ENCODE measurements at regions not wholly inside any gene's neighbourhood (a gene's known extent, or its start where the extent isn't known, plus 50 kb on each side); places are given as distances from the start of the nearest gene placed in this dataset.

DNA sequence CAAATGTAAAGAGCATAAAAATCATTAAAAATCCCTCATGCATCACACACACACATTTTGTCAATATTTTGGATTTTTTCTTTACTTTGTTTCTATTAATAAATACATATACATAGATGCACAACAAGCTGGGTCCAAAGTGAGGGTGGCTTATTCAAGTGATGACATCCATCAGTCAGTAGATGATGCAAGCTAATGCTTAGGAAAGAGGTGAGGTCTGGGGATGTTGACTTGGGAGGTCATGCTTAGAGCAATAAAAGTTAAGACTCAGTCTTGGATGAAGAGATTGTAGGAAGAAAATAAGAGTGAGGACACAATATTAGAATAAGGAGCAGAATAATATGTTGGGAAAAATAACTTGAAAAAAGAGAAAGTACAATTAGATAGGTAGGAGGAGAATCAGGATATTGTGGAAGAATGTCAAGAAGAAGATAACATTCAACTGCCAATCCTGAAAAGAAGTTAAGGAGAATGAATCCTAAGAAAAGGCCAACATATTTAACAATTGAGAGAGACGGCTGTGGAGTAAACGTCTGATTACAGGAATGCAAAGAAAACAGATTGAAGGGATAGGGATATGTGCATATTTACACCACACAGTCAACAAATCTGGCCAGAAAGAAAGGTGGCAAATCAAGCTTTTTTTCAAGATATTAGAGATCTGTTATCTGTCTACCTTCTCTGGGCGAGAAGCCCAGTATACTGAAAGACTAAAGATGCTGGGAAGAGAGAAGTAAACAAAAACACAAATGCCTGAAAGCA lies 111.0 kb upstream of the TJP1 start:
- H3K4me2 ChIP-seq (ENCODE audit: low read length), result peak overlapping the region; percentile 3
- no peaks in the 10 kb centered on the region for H3K36me3 ChIP-seq (ENCODE audit: insufficient read depth, low read length)
- peaks cover 39% of the 10 kb centered on the region for H3K4me1 ChIP-seq (ENCODE audit: control insufficient read depth, insufficient read depth, low read length)
- peak overlapping the region; percentile 2 for H3K4me3 ChIP-seq (ENCODE audit: low read length)
- no peak overlapping the region for H3K9ac ChIP-seq (ENCODE audit: low read depth, low read length)
- H3K9me3 ChIP-seq (replicated peaks; ENCODE audit: low read length), result no peaks in the 10 kb centered on the region
- no peaks in the 10 kb centered on the region for H3K27me3 ChIP-seq (ENCODE audit: control insufficient read depth, insufficient read depth, low read length)

DNA sequence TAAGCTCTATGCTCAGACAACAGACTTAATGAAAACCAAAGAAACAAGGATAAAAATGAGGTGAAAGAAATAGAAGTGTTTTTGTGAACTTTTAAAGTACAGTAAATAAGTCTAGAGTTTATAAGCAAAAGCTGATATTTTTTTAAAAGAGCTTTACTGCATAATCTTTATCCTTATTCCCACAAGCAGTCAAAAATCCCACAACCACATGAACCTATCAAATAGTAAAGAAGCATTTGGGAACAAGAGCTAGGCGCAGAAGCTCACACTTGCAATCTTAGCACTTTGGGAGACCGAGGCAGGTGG lies 103.8 kb upstream of the TJP1 start:
- no peaks in the 10 kb centered on the region for H3K9me3 ChIP-seq (replicated peaks; ENCODE audit: low read length)
- no peak overlapping the region for H3K9ac ChIP-seq (ENCODE audit: low read depth, low read length)
- H3K4me2 ChIP-seq (ENCODE audit: low read length), result no peak overlapping the region
- H3K27me3 ChIP-seq (ENCODE audit: control insufficient read depth, insufficient read depth, low read length), result no peaks in the 10 kb centered on the region
- peaks cover 15% of the 10 kb centered on the region for H3K4me1 ChIP-seq (ENCODE audit: control insufficient read depth, insufficient read depth, low read length)
- no peaks in the 10 kb centered on the region for H3K36me3 ChIP-seq (ENCODE audit: insufficient read depth, low read length)
- H3K4me3 ChIP-seq (ENCODE audit: low read length), result no peak overlapping the region

DNA sequence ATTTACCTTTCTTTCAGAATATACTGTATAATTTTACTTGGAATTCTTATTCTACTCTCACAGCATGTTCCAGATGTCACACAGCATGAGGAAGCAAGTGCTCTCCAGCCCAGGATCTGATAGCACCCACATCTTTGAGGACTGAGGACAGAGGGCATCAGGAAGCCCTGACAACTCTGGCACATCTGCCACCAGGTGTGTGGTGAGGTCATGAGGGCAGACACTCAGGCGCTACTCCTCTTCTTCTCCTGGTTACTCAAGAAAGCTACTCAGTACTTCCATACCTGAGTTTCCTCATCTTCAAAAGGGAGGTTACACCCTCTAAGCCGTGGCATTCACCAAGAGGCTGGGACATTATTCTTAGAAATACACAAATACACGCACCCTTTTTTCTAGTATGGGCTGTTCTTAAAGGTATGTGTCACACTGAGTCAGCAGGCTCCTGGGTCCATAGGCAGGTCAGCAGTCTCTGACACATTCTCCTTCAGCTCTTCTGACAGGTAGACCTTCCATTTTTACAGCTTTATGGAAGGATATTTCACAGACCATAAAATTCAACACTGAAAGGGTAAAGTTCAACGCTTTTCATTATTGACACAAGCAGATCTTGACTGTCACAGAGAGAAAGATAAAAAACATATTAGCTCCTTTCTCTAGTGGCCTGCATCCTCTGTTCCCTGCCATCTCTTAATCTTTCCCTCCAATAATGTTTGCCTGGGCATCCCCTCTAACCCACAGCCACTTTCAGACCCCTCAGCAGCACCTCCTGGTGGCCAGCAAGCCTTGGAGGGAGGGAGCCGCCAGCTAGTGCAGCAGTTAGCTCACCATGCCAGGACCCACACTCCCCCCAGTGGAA lies 103.2 kb upstream of the TJP1 start:
- H3K4me3 ChIP-seq (ENCODE audit: low read length), result no peak overlapping the region
- no peak overlapping the region for H3K9ac ChIP-seq (ENCODE audit: low read depth, low read length)
- H3K4me2 ChIP-seq (ENCODE audit: low read length), result no peak overlapping the region
- no peaks in the 10 kb centered on the region for H3K27me3 ChIP-seq (ENCODE audit: control insufficient read depth, insufficient read depth, low read length)
- no peaks in the 10 kb centered on the region for H3K36me3 ChIP-seq (ENCODE audit: insufficient read depth, low read length)
- H3K9me3 ChIP-seq (replicated peaks; ENCODE audit: low read length), result no peaks in the 10 kb centered on the region
- H3K4me1 ChIP-seq (ENCODE audit: control insufficient read depth, insufficient read depth, low read length), result peaks cover 15% of the 10 kb centered on the region

DNA sequence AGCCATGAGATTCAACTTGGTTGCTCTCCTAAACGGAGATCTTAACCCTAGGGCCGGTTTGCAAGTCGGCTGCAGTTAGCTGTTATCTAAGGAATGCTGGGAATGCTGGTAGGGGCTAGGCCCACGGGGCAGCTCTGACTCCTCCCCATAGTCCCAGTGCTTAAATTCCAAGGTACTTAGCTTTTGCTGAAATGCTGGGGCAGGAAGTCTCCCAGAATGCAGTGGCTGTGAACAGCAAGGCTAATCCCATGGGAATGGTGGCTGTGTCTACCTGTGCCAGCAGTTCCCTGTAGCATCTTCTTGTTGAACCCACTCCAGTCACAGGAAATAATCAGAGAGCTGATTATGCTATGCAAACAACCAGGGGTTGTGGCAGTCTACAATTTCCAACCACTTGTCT lies 102.5 kb upstream of the TJP1 start:
- peaks cover 15% of the 10 kb centered on the region for H3K4me1 ChIP-seq (ENCODE audit: control insufficient read depth, insufficient read depth, low read length)
- no peaks in the 10 kb centered on the region for H3K27me3 ChIP-seq (ENCODE audit: control insufficient read depth, insufficient read depth, low read length)
- no peaks in the 10 kb centered on the region for H3K36me3 ChIP-seq (ENCODE audit: insufficient read depth, low read length)
- no peak overlapping the region for H3K9ac ChIP-seq (ENCODE audit: low read depth, low read length)
- no peaks in the 10 kb centered on the region for H3K9me3 ChIP-seq (replicated peaks; ENCODE audit: low read length)
- no peak overlapping the region for H3K4me2 ChIP-seq (ENCODE audit: low read length)
- H3K4me3 ChIP-seq (ENCODE audit: low read length), result no peak overlapping the region

DNA sequence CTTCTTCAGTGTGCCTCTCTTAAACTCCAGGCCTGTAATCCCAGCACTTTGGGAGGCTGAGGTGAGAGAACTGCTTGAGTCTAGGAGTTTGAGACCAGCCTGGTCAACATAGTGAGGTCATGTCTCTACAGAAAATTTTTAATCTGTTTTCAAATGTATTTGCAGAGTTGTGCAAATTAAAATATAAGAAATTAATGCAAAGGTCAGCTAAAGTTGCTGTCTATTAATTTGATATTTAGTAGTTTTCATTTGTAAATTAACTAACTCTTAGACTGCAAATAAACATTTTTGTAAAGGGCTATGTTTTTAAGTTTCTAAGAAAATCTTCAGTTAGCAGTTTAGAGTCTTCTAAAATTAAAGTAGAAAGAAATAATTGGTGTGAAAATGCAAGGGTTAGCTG lies 99.9 kb upstream of the TJP1 start:
- no peak overlapping the region for H3K9ac ChIP-seq (ENCODE audit: low read depth, low read length)
- H3K4me3 ChIP-seq (ENCODE audit: low read length), result no peak overlapping the region
- H3K9me3 ChIP-seq (replicated peaks; ENCODE audit: low read length), result no peaks in the 10 kb centered on the region
- H3K36me3 ChIP-seq (ENCODE audit: insufficient read depth, low read length), result no peaks in the 10 kb centered on the region
- no peak overlapping the region for H3K4me2 ChIP-seq (ENCODE audit: low read length)
- no peaks in the 10 kb centered on the region for H3K27me3 ChIP-seq (ENCODE audit: control insufficient read depth, insufficient read depth, low read length)
- peaks cover 25% of the 10 kb centered on the region for H3K4me1 ChIP-seq (ENCODE audit: control insufficient read depth, insufficient read depth, low read length)

DNA sequence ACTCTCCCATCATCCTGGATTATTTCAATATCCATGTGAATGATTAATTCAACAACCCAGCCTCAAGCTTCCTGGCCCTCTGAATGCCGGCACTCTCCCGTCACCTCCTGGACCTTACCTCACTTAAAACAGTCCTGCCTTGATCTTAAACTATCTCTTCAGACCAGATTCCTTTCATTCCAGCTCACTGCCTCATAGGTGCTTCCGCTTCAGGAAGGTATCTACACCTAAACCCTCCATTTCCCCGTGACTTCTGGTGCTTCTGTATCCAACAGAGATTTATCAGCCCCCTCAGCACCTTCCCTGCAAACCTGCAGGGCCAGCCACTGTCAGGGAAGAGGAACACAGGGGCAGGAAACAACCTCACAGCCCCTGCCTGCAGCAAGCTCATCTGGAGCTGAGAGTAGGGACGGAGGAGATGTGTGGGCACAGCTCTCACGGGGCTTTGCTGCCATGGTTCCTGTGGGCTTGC lies 98.9 kb upstream of the TJP1 start:
- no peaks in the 10 kb centered on the region for H3K36me3 ChIP-seq (ENCODE audit: insufficient read depth, low read length)
- no peak overlapping the region for H3K9ac ChIP-seq (ENCODE audit: low read depth, low read length)
- no peaks in the 10 kb centered on the region for H3K27me3 ChIP-seq (ENCODE audit: control insufficient read depth, insufficient read depth, low read length)
- no peak overlapping the region for H3K4me3 ChIP-seq (ENCODE audit: low read length)
- peaks cover 27% of the 10 kb centered on the region for H3K4me1 ChIP-seq (ENCODE audit: control insufficient read depth, insufficient read depth, low read length)
- no peaks in the 10 kb centered on the region for H3K9me3 ChIP-seq (replicated peaks; ENCODE audit: low read length)
- H3K4me2 ChIP-seq (ENCODE audit: low read length), result no peak overlapping the region

DNA sequence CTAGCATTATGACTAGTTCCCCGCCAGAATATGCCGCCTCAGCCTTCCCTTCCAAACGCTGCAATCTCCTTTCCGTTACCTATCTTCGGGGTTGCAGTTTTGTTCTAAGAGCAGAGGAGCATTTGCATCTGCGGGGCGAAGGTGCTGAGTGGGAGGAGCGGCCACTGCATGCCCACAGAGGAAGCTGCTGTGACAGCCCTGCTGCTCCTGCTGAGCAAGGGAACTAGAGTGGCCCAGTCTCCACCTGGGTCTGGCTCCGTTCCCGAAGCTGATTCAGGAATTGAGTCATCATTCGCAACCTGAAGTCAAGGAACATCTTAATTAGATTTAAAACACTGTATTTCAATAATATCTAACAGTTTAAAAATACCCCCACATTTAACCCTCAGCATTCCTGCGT lies 98.2 kb upstream of the TJP1 start:
- no peaks in the 10 kb centered on the region for H3K36me3 ChIP-seq (ENCODE audit: insufficient read depth, low read length)
- no peaks in the 10 kb centered on the region for H3K9me3 ChIP-seq (replicated peaks; ENCODE audit: low read length)
- H3K4me2 ChIP-seq (ENCODE audit: low read length), result no peak overlapping the region
- H3K9ac ChIP-seq (ENCODE audit: low read depth, low read length), result no peak overlapping the region
- H3K27me3 ChIP-seq (ENCODE audit: control insufficient read depth, insufficient read depth, low read length), result no peaks in the 10 kb centered on the region
- H3K4me3 ChIP-seq (ENCODE audit: low read length), result no peak overlapping the region
- peaks cover 25% of the 10 kb centered on the region for H3K4me1 ChIP-seq (ENCODE audit: control insufficient read depth, insufficient read depth, low read length)

DNA sequence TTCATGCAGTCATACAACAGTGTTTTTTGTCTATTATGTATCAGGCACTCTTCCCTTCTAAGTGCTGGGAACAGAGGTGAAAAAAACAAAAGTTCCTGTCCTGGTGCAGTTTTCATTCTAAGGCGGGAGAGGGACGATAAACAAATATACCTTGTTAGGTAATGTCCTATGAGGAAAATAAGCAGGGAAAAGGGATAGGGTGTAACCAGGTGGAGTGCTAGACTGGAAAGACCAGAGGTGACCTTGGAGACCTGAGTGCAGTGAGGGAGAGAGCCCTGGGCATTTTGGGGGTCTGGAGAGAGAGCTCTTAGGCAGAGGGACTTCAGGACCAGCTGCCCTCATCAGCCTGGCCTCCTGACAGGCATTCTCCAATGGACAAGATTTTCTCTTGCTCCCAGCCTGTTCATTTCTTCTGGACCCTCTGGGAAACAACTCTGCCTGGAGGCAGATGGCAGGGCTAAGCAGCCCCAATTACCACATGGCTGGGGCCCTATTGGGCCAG lies 97.2 kb upstream of the TJP1 start:
- no peaks in the 10 kb centered on the region for H3K36me3 ChIP-seq (ENCODE audit: insufficient read depth, low read length)
- H3K4me3 ChIP-seq (ENCODE audit: low read length), result no peak overlapping the region
- no peaks in the 10 kb centered on the region for H3K27me3 ChIP-seq (ENCODE audit: control insufficient read depth, insufficient read depth, low read length)
- H3K4me1 ChIP-seq (ENCODE audit: control insufficient read depth, insufficient read depth, low read length), result peaks cover 14% of the 10 kb centered on the region
- H3K4me2 ChIP-seq (ENCODE audit: low read length), result no peak overlapping the region
- no peaks in the 10 kb centered on the region for H3K9me3 ChIP-seq (replicated peaks; ENCODE audit: low read length)
- H3K9ac ChIP-seq (ENCODE audit: low read depth, low read length), result no peak overlapping the region

DNA sequence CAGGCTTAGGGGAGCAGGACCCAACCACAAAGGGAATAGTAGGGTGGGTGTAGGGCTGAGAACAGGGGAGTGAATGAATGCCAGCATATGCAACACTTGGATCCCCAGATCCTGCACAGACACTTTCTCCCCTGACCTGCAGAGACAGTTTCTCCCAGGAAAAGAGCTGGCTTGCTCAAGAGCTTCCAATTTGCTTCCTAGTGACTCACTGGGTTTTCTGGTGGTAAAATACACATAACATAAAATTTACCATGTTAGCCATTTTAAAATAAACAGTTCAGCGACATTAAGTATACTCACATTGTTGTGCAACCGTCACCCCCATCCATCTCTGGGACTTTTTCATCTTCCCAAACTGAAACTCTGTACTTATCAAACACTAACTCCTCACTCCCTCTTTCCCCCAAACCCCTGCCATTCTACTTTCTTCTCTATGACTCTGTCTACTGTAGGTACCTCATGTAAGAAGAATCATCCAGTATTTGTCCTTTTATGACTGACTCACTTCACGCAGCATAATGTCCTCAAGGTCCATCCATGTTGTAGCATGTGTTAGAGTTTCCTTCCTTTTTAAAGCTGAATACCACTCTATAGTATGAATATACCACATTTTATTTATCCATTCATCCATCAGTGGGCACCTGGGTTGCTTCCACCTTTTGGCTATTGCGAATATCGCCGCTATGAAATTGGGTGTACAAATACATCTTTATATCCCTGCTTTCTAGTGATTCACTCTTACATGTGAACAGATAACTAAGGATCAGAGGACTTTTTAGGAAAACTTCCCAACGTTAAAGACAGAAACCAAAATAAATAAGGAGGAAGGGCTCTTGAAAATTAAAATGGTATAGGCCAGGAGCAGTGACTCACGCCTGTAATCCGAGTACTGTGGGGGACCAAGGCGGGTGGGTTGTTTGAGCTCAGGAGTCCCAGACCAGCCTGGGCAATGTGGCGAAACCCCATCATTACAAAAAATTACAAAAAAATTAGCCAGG lies 95.6 kb upstream of the TJP1 start:
- H3K4me3 ChIP-seq (ENCODE audit: low read length), result no peak overlapping the region
- no peaks in the 10 kb centered on the region for H3K9me3 ChIP-seq (replicated peaks; ENCODE audit: low read length)
- H3K4me1 ChIP-seq (ENCODE audit: control insufficient read depth, insufficient read depth, low read length), result peaks cover 25% of the 10 kb centered on the region
- H3K36me3 ChIP-seq (ENCODE audit: insufficient read depth, low read length), result no peaks in the 10 kb centered on the region
- H3K27me3 ChIP-seq (ENCODE audit: control insufficient read depth, insufficient read depth, low read length), result no peaks in the 10 kb centered on the region
- H3K4me2 ChIP-seq (ENCODE audit: low read length), result peak overlapping the region; percentile 50
- no peak overlapping the region for H3K9ac ChIP-seq (ENCODE audit: low read depth, low read length)

DNA sequence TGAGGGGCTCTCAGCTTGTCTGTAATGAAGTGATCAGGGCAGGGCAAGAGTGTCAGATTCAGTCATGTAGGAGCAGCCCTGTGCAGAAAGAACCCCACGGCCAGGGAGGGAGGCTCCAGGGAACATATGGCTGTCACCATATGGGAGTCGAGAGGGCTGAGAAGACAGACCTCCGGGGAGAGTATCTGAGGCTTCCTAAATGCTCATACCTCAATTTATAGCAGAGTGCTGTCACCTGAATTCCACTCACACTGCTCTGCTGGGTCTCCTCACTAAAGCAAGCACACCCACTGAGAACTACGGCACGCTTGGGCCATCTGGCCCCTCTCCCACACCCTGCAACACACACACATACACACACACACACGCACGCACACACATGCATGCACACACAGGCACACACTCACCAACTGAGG lies 92.3 kb upstream of the TJP1 start:
- Histone ChIP-seq H3K4me3 (ENCODE audit: low read length) (no peak overlapping the region), H3K9me3 (replicated peaks; ENCODE audit: low read length) (no peaks in the 10 kb centered on the region), H3K27me3 (ENCODE audit: control insufficient read depth, insufficient read depth, low read length) (no peaks in the 10 kb centered on the region), H3K4me1 (ENCODE audit: control insufficient read depth, insufficient read depth, low read length) (peaks cover 25% of the 10 kb centered on the region), H3K36me3 (ENCODE audit: insufficient read depth, low read length) (no peaks in the 10 kb centered on the region), H3K4me2 (ENCODE audit: low read length) (no peak overlapping the region), H3K9ac (ENCODE audit: low read depth, low read length) (no peak overlapping the region)
